ENCODE measurements at regions not wholly inside any gene's neighbourhood (a gene's known extent, or its start where the extent isn't known, plus 50 kb on each side); places are given as distances from the start of the nearest gene placed in this dataset.

DNA sequence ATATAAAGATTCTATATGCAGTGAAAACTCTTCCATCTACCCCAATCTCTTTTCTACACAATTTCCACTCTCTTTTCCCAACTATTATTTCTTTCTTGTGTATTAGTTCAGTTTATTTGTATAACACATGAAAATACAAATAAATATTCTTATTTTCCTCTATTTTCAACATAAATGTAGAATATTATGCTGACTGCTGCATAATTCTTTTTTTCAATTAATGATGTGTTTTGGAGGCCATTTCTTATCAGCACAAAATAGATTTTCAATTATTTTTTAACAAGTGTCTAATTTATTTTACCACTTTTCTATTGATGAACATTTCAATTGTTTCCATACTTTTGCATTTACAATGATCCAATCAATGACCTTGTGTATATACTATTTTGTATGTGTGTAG, 557.7 kb upstream of the NR3C2 start:
- Histone ChIP-seq H3K9me3 (ENCODE audit: control insufficient read depth, insufficient read depth, low read length) (no peaks in the 10 kb centered on the region), H3K4me3 (ENCODE audit: low read length) (no peak overlapping the region), H3K9me2 (replicated peaks; ENCODE audit: control insufficient read depth, low read length) (no peaks in the 10 kb centered on the region), H3K36me3 (ENCODE audit: control insufficient read depth, low read length) (no peaks in the 10 kb centered on the region), H3K79me2 (ENCODE audit: control insufficient read depth, low read length) (no peaks in the 10 kb centered on the region), H3F3A (ENCODE audit: control insufficient read depth, insufficient read depth) (no peaks in the 10 kb centered on the region), H3K4me1 (ENCODE audit: control insufficient read depth, low read length) (no peaks in the 10 kb centered on the region), H4K20me1 (ENCODE audit: control insufficient read depth, insufficient read depth, low read depth, low read length) (no peaks in the 10 kb centered on the region), H3K27me3 (ENCODE audit: control insufficient read depth, low read length) (no peaks in the 10 kb centered on the region), H3K4me2 (ENCODE audit: low read length) (no peak overlapping the region), H3K27ac (ENCODE audit: low read depth, low read length) (no peak overlapping the region)
- TF ChIP-seq, protein P1, sequence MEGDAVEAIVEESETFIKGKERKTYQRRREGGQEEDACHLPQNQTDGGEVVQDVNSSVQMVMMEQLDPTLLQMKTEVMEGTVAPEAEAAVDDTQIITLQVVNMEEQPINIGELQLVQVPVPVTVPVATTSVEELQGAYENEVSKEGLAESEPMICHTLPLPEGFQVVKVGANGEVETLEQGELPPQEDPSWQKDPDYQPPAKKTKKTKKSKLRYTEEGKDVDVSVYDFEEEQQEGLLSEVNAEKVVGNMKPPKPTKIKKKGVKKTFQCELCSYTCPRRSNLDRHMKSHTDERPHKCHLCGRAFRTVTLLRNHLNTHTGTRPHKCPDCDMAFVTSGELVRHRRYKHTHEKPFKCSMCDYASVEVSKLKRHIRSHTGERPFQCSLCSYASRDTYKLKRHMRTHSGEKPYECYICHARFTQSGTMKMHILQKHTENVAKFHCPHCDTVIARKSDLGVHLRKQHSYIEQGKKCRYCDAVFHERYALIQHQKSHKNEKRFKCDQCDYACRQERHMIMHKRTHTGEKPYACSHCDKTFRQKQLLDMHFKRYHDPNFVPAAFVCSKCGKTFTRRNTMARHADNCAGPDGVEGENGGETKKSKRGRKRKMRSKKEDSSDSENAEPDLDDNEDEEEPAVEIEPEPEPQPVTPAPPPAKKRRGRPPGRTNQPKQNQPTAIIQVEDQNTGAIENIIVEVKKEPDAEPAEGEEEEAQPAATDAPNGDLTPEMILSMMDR (IDR thresholded peaks at IDR 0.05; ENCODE audit: low read depth, low read length, poor library complexity, severe bottlenecking): no peak
- TF ChIP-seq EZH2phosphoT487 (IDR thresholded peaks at IDR 0.05; ENCODE audit: borderline replicate concordance, low read length): no peak

- no peak overlapping the region for H3K27ac ChIP-seq (ENCODE audit: low read depth, low read length)
- H3K27me3 ChIP-seq (ENCODE audit: control insufficient read depth, low read length): no peaks in the 10 kb centered on the region
- H3K36me3 ChIP-seq (ENCODE audit: control insufficient read depth, low read length): no peaks in the 10 kb centered on the region
- H3K79me2 ChIP-seq (ENCODE audit: control insufficient read depth, low read length): no peaks in the 10 kb centered on the region
- TF ChIP-seq EZH2phosphoT487 (IDR thresholded peaks at IDR 0.05; ENCODE audit: borderline replicate concordance, low read length): no peak
- TF ChIP-seq, protein P1 (IDR thresholded peaks at IDR 0.05; ENCODE audit: low read depth, low read length, poor library complexity, severe bottlenecking): peak; percentile 47
- H4K20me1 ChIP-seq (ENCODE audit: control insufficient read depth, insufficient read depth, low read depth, low read length): no peaks in the 10 kb centered on the region
- no peaks in the 10 kb centered on the region for H3K4me1 ChIP-seq (ENCODE audit: control insufficient read depth, low read length)
- no peaks in the 10 kb centered on the region for H3F3A ChIP-seq (ENCODE audit: control insufficient read depth, insufficient read depth)
- H3K4me2 ChIP-seq (ENCODE audit: low read length): no peak overlapping the region
- no peaks in the 10 kb centered on the region for H3K9me2 ChIP-seq (replicated peaks; ENCODE audit: control insufficient read depth, low read length)
- no peak overlapping the region for H3K4me3 ChIP-seq (ENCODE audit: low read length)
- no peaks in the 10 kb centered on the region for H3K9me3 ChIP-seq (ENCODE audit: control insufficient read depth, insufficient read depth, low read length)
Measured at GRCh38 chr4:148998719-148999118, 556.5 kb upstream of the NR3C2 start.

- H3K4me1 ChIP-seq (ENCODE audit: control insufficient read depth, low read length): peaks cover 46% of the 10 kb centered on the region
- no peaks in the 10 kb centered on the region for H4K20me1 ChIP-seq (ENCODE audit: control insufficient read depth, insufficient read depth, low read depth, low read length)
- no peak overlapping the region for H3K4me2 ChIP-seq (ENCODE audit: low read length)
- H3K27ac ChIP-seq (ENCODE audit: low read depth, low read length): no peak overlapping the region
- no peaks in the 10 kb centered on the region for H3K27me3 ChIP-seq (ENCODE audit: control insufficient read depth, low read length)
- no peak overlapping the region for H3K4me3 ChIP-seq (ENCODE audit: low read length)
- no peak for TF ChIP-seq EZH2phosphoT487 (IDR thresholded peaks at IDR 0.05; ENCODE audit: borderline replicate concordance, low read length)
- TF ChIP-seq, protein P1 (IDR thresholded peaks at IDR 0.05; ENCODE audit: low read depth, low read length, poor library complexity, severe bottlenecking): no peak
- no peaks in the 10 kb centered on the region for H3K9me2 ChIP-seq (replicated peaks; ENCODE audit: control insufficient read depth, low read length)
- peaks cover 7% of the 10 kb centered on the region; the same call in 1 of the 2 replicates for H3F3A ChIP-seq (ENCODE audit: control insufficient read depth, insufficient read depth)
- H3K36me3 ChIP-seq (ENCODE audit: control insufficient read depth, low read length): peaks cover 10% of the 10 kb centered on the region
- H3K79me2 ChIP-seq (ENCODE audit: control insufficient read depth, low read length): peaks cover 16% of the 10 kb centered on the region
- peaks cover 3% of the 10 kb centered on the region; the same call in 1 of the 2 replicates for H3K9me3 ChIP-seq (ENCODE audit: control insufficient read depth, insufficient read depth, low read length)
Measured at GRCh38 chr4:148986951-148987350, 544.7 kb upstream of the NR3C2 start.
